Esophagus muscularis mucosa (tissue), 4 donors: ENCODE measurements at regions not wholly inside any gene's neighbourhood (a gene's known extent, or its start where the extent isn't known, plus 50 kb on each side); places are given as distances from the start of the nearest gene placed in this dataset.

Experiments
- CTCF ChIP-seq, 3 experiments: fragments of 200-600 bp in 2 of 3; fragments of 450-650 bp in 1 of 3; sonication (generic) in 2 of 3; IDR thresholded peaks; one replicate each; pipeline ENCODE4 v1.5.1; 2017 to 2019; ENCODE audit warnings: antibody characterized with exemption in 3 of 3, mild to moderate bottlenecking in 2 of 3, moderate library complexity in 1 of 3
- EP300 ChIP-seq: sonication (generic); formaldehyde crosslinking; IDR thresholded peaks from one replicate; pipeline ENCODE4 v1.6.1; 2017; ENCODE audit warnings: antibody characterized with exemption
- POLR2A ChIP-seq: fragments of 450-650 bp; IDR thresholded peaks from one replicate; pipeline ENCODE4 v1.6.1; 2017; ENCODE audit warnings: antibody characterized with exemption, moderate library complexity, mild to moderate bottlenecking, low read depth

DNA sequence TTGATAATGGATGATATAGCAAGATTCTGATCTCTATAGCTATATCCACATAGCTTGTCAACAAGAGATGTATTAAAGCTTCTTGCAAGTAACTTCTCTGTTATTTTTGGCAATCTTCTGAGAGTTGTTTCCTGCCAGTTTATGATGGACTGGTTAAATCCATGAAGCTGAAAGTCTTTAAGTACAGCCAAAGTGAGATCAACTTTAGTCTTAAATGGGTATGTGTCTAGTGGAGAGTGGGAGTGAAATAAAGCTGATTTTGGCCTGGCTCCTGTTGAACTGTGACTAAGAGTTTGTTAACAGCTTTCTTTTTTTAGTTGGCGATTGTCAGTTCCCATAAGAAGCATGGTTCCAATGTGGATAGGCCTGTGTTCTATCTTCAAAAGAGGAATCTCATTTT is 350.9 kb upstream of the PCSK5 start:
- TF ChIP-seq POLR2A, result no peak
- no peak for TF ChIP-seq EP300
- no peak for TF ChIP-seq CTCF (IDR thresholded peaks at IDR 0.05)
